ENCODE measurements at regions not wholly inside any gene's neighbourhood (a gene's known extent, or its start where the extent isn't known, plus 50 kb on each side); places are given as distances from the start of the nearest gene placed in this dataset.

GRCh38 chr2:131641414-131642206 is 113.9 kb downstream of the CCDC74A start (continued):
- TF ChIP-seq CHD7 (IDR thresholded peaks at IDR 0.05; ENCODE audit: insufficient replicate concordance, low read length) (no peak), SIN3A (conservative IDR thresholded peaks at IDR 0.05 in 1 of 2, IDR thresholded peaks at IDR 0.05 in 1 of 2; ENCODE audit: low read depth in 1 of 2, low read length in 2 of 2) (no peak), MAX (IDR thresholded peaks at IDR 0.05) (no peak)
